Activated CD4-positive, alpha-beta T cell treated with anti-CD3 and anti-CD28 coated beads, Interleukin-2, amount 10 ng/mL, durations not matched to agents 7 days and 5 days (primary cell): ENCODE measurements at regions not wholly inside any gene's neighbourhood (a gene's known extent, or its start where the extent isn't known, plus 50 kb on each side); places are given as distances from the start of the nearest gene placed in this dataset.

Experiments used
- CTCF ChIA-PET: fragments of 350-600 bp; sonication (Branson Sonifier 250); formaldehyde crosslinking; loops from one replicate; lab custom pipeline; 2021; ENCODE audit warnings: antibody characterized with exemption; lab: Charles Lee
- POLR2A ChIA-PET: fragments of 350-600 bp; sonication (Branson Sonifier 250); formaldehyde crosslinking; loops from one replicate; lab custom pipeline; 2021; ENCODE audit warnings: antibody characterized with exemption; lab: Charles Lee
- DNase-seq: peaks from one replicate; pipeline ENCODE4 v3.0.0-alpha.2; 2020
- H3K27ac Mint-ChIP-seq: one replicate; pipeline ENCODE4 v1.8.0; 2021; ENCODE audit warnings: mild to moderate bottlenecking, moderate library complexity, mixed read lengths
- H3K27me3 Mint-ChIP-seq: one replicate; pipeline ENCODE4 v1.8.0; 2021; ENCODE audit warnings: mixed read lengths
- H3K36me3 Mint-ChIP-seq: one replicate; pipeline ENCODE4 v1.8.0; 2021; ENCODE audit warnings: low read depth, mixed read lengths
- H3K4me1 Mint-ChIP-seq: one replicate; pipeline ENCODE4 v1.8.0; 2021; ENCODE audit warnings: mixed read lengths
- H3K4me3 Mint-ChIP-seq: one replicate; pipeline ENCODE4 v1.8.0; 2021; ENCODE audit warnings: mild to moderate bottlenecking, moderate library complexity, mixed read lengths
- H3K9me3 Mint-ChIP-seq: one replicate; pipeline ENCODE4 v1.8.0; 2021; ENCODE audit warnings: mixed read lengths

- peaks cover 10% of the 10 kb centered on the region for H3K27me3 Mint-ChIP-seq
- no peak overlapping the region for H3K27ac Mint-ChIP-seq
- H3K4me1 Mint-ChIP-seq: no peaks in the 10 kb centered on the region
- CTCF ChIA-PET: no interaction called here
- no peaks in the 10 kb centered on the region for H3K9me3 Mint-ChIP-seq
- H3K36me3 Mint-ChIP-seq: no peaks in the 10 kb centered on the region
- POLR2A ChIA-PET: no interaction called here
- DNase-seq: no peak
- H3K4me3 Mint-ChIP-seq: no peak overlapping the region
Measured at GRCh38 chr16:51759999-51760398, 608.9 kb upstream of the SALL1 start.

GRCh38 chr16:51759329-51759728, 608.3 kb upstream of the SALL1 start:
- Mint-ChIP-seq H3K4me1 (no peaks in the 10 kb centered on the region), H3K27me3 (peaks cover 9% of the 10 kb centered on the region), H3K9me3 (no peaks in the 10 kb centered on the region), H3K4me3 (no peak overlapping the region), H3K36me3 (no peaks in the 10 kb centered on the region), H3K27ac (no peak overlapping the region)
- ChIA-PET POLR2A (no interaction called here), CTCF (no interaction called here)
- no peak for DNase-seq

- no peaks in the 10 kb centered on the region for H3K36me3 Mint-ChIP-seq
- H3K4me1 Mint-ChIP-seq: no peaks in the 10 kb centered on the region
- no peak overlapping the region for H3K4me3 Mint-ChIP-seq
- H3K9me3 Mint-ChIP-seq: no peaks in the 10 kb centered on the region
- POLR2A ChIA-PET: no interaction called here
- CTCF ChIA-PET: no interaction called here
- peaks cover 7% of the 10 kb centered on the region for H3K27me3 Mint-ChIP-seq
- DNase-seq: no peak
- no peak overlapping the region for H3K27ac Mint-ChIP-seq
Measured at GRCh38 chr16:51757921-51758479, 606.9 kb upstream of the SALL1 start.

GRCh38 chr16:51757505-51757904, 606.4 kb upstream of the SALL1 start:
- no peak overlapping the region for H3K27ac Mint-ChIP-seq
- CTCF ChIA-PET: interaction anchor here (0.8 kb wide), 1 partner anchor 17 kb away, joined by 3 read pairs; no protein-coding TSS in a partner anchor
- no peak overlapping the region for H3K4me3 Mint-ChIP-seq

DNA sequence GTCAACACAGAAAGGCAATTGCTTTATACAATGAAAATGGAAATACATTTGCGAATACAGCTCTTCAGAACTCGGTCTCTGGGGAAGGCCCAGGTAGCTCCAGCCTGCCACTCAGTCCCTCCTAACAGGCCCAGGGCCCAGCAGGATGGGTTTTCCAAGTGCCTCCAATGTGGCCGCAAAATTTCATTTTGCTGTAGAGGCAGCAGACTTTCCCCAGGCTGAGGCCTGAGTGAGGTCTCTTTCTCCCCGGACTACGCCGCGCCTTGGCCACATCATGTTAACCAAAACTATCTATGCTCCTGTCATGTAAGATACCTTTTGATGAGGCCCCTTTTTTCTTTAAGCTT, 606.0 kb upstream of the SALL1 start:
- no peaks in the 10 kb centered on the region for H3K9me3 Mint-ChIP-seq
- H3K27me3 Mint-ChIP-seq: peaks cover 2% of the 10 kb centered on the region
- DNase-seq: no peak
- no peaks in the 10 kb centered on the region for H3K36me3 Mint-ChIP-seq
- H3K27ac Mint-ChIP-seq: no peak overlapping the region
- CTCF ChIA-PET: interaction anchor here (0.8 kb wide), 1 partner anchor 16 kb away, joined by 3 read pairs; no protein-coding TSS in a partner anchor
- H3K4me3 Mint-ChIP-seq: no peak overlapping the region
- POLR2A ChIA-PET: no interaction called here
- no peaks in the 10 kb centered on the region for H3K4me1 Mint-ChIP-seq

More at GRCh38 chr16:51757505-51757904, 606.4 kb upstream of the SALL1 start:
- no peak for DNase-seq
- no peaks in the 10 kb centered on the region for H3K36me3 Mint-ChIP-seq
- POLR2A ChIA-PET: no interaction called here
- H3K4me1 Mint-ChIP-seq: no peaks in the 10 kb centered on the region
- peaks cover 5% of the 10 kb centered on the region for H3K27me3 Mint-ChIP-seq
- H3K9me3 Mint-ChIP-seq: no peaks in the 10 kb centered on the region

GRCh38 chr16:51756447-51757123, 605.5 kb upstream of the SALL1 start:
- H3K9me3 Mint-ChIP-seq: no peaks in the 10 kb centered on the region
- H3K27me3 Mint-ChIP-seq: no peaks in the 10 kb centered on the region
- H3K4me3 Mint-ChIP-seq: no peak overlapping the region
- no peaks in the 10 kb centered on the region for H3K4me1 Mint-ChIP-seq
- ChIA-PET POLR2A (no interaction called here), CTCF (interaction anchor here (0.8 kb wide), 1 partner anchor 16 kb away, joined by 3 read pairs; no protein-coding TSS in a partner anchor)
- no peak overlapping the region for H3K27ac Mint-ChIP-seq
- H3K36me3 Mint-ChIP-seq: no peaks in the 10 kb centered on the region
- no peak for DNase-seq

DNA sequence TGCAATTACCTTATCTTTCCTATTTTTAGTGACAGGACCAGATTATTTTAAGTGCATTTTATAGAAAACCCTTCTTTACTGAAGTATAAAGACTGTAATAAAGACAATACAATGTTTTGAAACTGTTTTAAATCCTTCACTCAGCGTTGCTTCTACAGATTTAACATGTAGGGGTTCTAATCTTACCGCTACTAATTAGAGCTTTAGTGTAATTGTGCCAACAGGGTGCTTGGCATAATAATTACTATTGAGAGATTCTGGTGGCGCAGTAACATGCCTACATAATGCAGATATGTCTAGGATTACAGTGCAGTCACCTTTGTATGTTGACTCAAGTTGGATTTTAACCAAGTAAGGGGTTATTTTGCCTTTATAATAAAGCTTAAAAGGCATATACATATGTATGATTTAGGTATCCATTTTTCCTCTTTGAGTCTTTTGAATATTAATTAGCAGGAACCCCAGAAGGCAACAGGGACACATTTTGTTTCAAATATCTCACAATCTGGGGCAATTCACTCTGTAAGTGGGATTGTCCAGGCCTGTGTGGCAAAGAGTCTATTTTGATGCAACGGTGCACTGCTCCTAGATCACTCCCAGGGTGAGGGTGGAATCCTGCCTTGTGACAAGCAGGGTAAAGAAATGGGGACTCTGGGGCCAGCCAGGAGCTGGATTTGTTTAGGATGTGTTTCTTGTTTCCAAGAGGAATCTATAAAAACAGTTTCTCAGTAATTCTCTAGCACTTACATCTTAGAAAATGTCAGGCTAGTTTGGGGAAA, 604.7 kb upstream of the SALL1 start:
- POLR2A ChIA-PET: no interaction called here
- Mint-ChIP-seq H3K27me3 (no peaks in the 10 kb centered on the region), H3K4me3 (no peak overlapping the region), H3K36me3 (no peaks in the 10 kb centered on the region), H3K27ac (no peak overlapping the region), H3K9me3 (no peaks in the 10 kb centered on the region), H3K4me1 (no peaks in the 10 kb centered on the region)
- no peak for DNase-seq
- CTCF ChIA-PET: no interaction called here

DNA sequence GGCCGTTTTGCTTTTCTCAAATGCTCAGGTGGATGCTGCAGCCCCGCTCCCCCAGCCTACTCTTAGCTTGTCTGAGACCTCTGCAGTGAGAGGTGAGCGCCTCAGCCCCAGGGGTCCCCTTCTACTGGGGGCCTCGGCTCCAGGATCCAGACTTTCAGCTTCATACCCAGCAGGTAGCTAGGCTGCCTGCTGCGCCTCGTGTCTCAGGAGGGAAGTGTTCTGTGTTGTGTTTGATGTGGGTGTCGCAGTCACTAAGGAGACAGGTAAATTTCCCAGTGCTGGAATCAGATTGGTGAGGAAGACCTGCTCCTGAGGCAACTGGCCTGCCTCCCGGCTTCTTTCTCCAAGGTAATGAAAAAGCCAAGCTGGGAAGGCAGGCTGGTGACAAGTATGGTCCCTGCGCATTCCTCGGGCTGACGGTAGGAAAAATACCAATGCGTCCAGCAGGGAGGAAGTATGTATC, 604.0 kb upstream of the SALL1 start:
- H3K4me1 Mint-ChIP-seq: no peaks in the 10 kb centered on the region
- no peaks in the 10 kb centered on the region for H3K36me3 Mint-ChIP-seq
- DNase-seq: no peak
- POLR2A ChIA-PET: no interaction called here
- H3K27me3 Mint-ChIP-seq: no peaks in the 10 kb centered on the region
- CTCF ChIA-PET: no interaction called here
- no peaks in the 10 kb centered on the region for H3K9me3 Mint-ChIP-seq
- H3K4me3 Mint-ChIP-seq: no peak overlapping the region
- H3K27ac Mint-ChIP-seq: no peak overlapping the region

DNA sequence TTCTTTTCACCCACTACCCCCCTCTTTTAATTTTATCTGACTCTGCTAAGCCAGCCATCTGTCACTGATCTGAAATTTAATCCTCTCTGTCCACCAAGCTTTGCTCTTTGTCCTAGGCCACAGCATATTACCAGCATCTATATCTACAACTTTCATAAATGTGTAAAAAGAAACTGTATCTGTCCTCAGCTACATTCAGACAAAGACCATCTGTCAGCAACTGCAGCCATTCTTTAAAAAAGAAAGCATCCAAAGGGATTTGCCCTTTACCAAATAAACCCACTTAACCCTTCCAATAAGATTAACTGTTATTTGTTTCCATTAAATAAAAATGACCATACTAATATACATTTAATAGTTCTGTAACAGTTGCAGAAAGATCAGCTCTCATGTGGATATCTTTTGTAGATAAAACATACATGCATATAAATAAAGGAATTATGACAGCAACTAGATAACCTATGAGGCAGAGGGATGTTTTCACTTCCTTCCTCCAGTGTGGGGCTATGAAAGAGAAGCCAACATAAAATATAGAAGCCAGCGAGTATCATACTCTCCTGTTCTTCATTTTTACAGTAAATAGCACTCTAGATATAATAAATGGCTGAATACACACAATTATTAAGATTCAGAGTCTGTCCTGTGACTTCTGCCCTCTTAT, 602.5 kb upstream of the SALL1 start:
- no peaks in the 10 kb centered on the region for H3K9me3 Mint-ChIP-seq
- no peaks in the 10 kb centered on the region for H3K4me1 Mint-ChIP-seq
- DNase-seq: no peak
- no peaks in the 10 kb centered on the region for H3K27me3 Mint-ChIP-seq
- no peak overlapping the region for H3K27ac Mint-ChIP-seq
- no peaks in the 10 kb centered on the region for H3K36me3 Mint-ChIP-seq
- H3K4me3 Mint-ChIP-seq: no peak overlapping the region
- ChIA-PET POLR2A (no interaction called here), CTCF (no interaction called here)

DNA sequence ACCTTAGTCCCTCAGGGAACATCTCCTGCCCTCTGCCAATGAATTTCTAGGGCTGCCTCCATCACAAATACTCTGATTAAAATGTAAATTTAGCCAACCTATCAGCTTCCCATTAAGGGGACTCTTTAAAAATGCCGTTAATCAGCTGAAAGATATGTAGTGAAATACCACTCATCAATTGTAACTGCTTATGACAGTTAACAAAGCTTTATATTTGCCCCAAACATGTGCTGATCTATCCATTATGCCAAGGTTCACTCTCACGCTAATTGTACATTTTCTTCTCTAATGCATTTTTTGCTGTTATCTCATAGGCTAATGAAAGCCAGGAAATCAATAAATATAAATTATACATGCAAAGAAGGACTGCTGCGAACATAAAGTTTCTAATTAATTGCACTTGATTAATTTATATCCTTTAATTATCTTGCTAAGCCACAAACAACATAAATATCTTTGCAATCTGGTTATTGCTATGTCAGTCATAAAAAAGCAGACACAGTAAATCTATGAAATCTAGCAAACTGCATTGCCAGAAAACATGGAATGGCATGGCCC, 601.4 kb upstream of the SALL1 start:
- Mint-ChIP-seq H3K9me3 (no peaks in the 10 kb centered on the region), H3K27me3 (no peaks in the 10 kb centered on the region), H3K27ac (no peak overlapping the region), H3K4me1 (no peaks in the 10 kb centered on the region), H3K36me3 (no peaks in the 10 kb centered on the region), H3K4me3 (no peak overlapping the region)
- CTCF ChIA-PET: no interaction called here
- DNase-seq: no peak
- POLR2A ChIA-PET: no interaction called here

DNA sequence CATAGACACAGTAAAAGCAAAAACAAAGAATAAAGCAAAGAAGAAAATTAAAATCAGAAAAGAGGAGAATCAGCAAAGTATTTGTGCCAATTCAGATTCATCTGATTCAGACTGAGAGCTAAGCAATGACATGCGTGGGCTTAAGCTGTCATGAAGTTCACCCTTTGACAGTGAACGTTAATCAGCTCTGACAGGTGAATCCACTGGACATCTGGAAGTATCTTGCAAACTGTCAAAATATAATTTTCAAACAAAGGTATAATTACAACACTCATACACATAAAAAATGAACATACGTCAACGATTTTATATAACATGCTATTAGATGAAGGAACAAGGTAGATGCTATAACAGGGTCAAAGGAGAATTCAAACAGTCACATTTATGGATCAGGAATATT, 596.3 kb upstream of the SALL1 start:
- H3K27me3 Mint-ChIP-seq: no peaks in the 10 kb centered on the region
- no peak for DNase-seq
- CTCF ChIA-PET: no interaction called here
- H3K4me3 Mint-ChIP-seq: no peak overlapping the region
- H3K27ac Mint-ChIP-seq: no peak overlapping the region
- H3K9me3 Mint-ChIP-seq: no peaks in the 10 kb centered on the region
- POLR2A ChIA-PET: no interaction called here
- H3K36me3 Mint-ChIP-seq: no peaks in the 10 kb centered on the region
- no peaks in the 10 kb centered on the region for H3K4me1 Mint-ChIP-seq

DNA sequence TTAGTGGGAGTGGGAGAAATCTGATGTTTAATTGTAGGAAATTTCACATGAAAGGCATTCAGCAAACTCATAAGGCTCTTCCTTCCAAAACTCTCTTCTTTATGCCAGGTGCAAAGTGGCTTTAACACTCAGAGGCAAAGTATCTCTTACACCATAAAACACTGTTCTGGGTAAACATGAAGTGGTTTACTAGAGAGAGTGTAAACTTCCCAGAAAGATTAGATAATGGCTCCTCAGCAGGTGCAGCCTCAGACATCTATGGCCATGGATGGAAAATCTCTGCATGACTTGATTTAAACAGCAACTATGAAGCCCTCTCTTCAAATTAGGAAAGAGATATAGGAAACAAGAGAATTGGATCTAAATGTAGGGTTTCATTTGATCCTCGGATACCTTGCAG, 583.1 kb upstream of the SALL1 start:
- no peak overlapping the region for H3K4me3 Mint-ChIP-seq
- CTCF ChIA-PET: no interaction called here
- POLR2A ChIA-PET: no interaction called here
- DNase-seq: no peak
- no peaks in the 10 kb centered on the region for H3K4me1 Mint-ChIP-seq
- no peaks in the 10 kb centered on the region for H3K36me3 Mint-ChIP-seq
- H3K27me3 Mint-ChIP-seq: no peaks in the 10 kb centered on the region
- H3K27ac Mint-ChIP-seq: no peak overlapping the region
- H3K9me3 Mint-ChIP-seq: peaks cover 2% of the 10 kb centered on the region

- ChIA-PET POLR2A (no interaction called here), CTCF (no interaction called here)
- no peaks in the 10 kb centered on the region for H3K36me3 Mint-ChIP-seq
- H3K9me3 Mint-ChIP-seq: peaks cover 2% of the 10 kb centered on the region
- H3K27me3 Mint-ChIP-seq: no peaks in the 10 kb centered on the region
- no peak overlapping the region for H3K27ac Mint-ChIP-seq
- H3K4me3 Mint-ChIP-seq: no peak overlapping the region
- DNase-seq: no peak
- H3K4me1 Mint-ChIP-seq: no peaks in the 10 kb centered on the region
Measured at GRCh38 chr16:51733181-51733580, 582.1 kb upstream of the SALL1 start.
